ENCODE measurements at regions not wholly inside any gene's neighbourhood (a gene's known extent, or its start where the extent isn't known, plus 50 kb on each side); places are given as distances from the start of the nearest gene placed in this dataset.

DNA sequence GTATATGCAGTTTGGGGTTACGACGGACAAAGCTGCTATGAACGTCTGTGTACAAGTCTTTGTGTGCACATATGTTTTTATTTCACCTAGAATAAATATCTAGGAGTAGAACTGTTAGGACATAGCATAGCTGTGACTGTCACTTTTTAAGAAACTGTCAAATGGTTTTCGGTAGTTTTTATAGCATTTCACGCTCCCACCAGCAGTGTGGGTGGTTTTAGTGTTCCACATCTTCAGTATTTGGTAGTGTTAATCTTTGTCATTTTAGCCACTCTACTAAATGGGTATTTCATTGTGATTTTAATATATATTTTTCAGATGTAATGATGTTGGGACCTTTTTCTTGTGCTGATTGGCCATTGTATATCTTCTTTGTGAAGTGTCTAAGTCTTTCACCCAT lies 109.1 kb upstream of the BCAT1 start:
- DNase-seq (no peak), ATAC-seq (no peak)
- intact Hi-C loops (cut with DNase I, micrococcal nuclease), result no loop called here

DNA sequence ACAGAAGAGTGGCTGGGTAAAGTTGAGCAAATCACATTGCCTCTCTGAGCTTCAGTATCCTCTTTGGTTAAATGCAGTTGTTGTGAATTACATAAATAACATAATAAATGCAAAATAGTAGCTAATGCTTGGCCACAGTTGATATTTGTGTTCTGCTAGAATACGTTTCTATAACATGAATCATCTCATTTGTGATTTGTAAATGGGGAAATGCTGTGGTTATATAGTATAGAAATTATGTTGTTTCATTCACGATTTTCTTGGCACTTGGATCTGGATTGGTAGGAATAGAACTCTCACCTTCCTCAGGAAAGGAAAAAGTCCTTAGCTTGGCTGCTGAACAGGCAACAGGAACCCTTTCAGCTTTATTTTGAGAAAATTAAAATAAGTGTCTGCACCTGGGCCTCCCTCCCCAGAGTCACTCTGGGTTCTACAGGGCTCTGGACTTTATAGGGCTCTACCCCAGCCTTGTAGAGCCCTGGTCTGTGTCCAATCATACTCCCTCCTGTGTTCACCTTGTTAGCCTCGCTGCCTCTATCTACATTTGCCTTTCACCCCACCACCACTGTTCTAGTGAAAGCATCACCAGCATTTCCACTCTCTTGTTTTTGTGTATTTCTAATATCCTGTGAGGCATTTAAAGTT lies 107.7 kb upstream of the BCAT1 start:
- ATAC-seq, result no peak
- DNase-seq, result no peak
- intact Hi-C loops (cut with DNase I, micrococcal nuclease), result no loop called here

DNA sequence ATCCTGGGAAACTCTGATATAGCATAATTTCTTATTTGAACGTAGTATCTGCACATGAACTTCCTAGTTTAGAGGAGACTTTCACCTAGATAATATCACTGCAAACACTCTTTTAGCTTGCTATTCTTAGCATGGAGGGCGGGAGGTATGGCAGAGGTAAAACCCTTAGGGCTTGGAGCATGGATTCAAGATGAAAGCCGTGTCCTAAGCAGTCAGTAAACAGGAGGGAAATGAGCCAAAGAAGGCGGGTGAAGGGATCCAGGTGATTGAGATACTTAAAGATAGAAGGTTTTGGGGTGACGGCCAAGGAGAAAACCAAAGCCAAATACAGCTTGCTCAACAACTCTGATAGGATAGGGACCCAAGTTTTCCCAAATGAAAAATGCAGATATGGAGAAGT lies 107.1 kb upstream of the BCAT1 start:
- ATAC-seq (no peak), DNase-seq (no peak)
- intact Hi-C loops (cut with DNase I, micrococcal nuclease), result no loop called here

DNA sequence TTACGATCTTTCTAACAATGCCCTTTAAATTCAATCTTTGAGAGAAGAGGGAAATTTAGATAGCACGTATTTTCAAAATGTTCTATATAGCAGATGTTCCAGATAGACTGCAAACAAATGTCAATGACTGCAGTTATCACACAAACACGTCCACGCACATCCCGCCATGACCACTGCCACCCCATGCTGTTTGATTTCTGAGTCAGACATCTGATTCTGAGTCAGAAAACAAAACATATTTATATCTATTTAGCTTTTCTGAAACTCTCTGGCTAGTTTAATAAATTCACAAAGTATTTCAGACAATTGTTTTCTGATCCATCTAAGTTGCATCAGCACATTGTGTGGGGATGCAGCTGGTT lies 105.9 kb upstream of the BCAT1 start:
- intact Hi-C loops (cut with DNase I, micrococcal nuclease), result no loop called here
- ATAC-seq (no peak), DNase-seq (no peak)

DNA sequence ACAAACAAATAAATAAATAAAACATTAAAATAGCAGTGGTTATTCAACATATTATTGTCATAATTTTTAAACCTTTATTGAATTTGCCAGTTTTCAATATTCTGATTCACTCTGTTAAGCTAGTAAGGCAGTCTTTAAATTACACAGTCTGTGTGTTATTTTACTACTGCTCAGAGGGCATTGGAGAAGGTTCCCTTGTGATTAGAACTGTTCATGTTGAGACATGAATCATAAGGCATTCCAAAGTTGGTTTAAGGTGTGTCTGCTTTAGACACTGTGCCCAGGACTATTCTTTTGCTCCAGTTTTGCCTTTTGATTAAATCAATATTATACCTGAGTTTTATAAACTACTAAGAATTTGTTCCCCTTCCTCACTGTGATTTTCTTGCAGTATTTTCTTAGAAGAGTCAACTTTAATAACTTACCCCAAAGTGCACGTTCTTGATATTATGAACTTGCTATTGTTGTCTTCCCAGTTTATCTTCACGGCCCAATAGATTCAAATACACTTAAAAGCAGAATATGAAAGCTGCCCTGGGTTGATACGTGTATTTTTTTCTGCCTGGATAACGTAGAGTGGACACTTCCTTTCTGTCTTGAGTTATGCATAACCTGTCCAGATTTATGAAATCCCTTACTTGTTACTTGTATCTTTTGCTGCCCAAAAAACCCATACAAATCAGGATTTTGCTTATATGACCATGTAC lies 105.3 kb upstream of the BCAT1 start:
- ATAC-seq, result no peak
- no peak for DNase-seq
- intact Hi-C loops (cut with DNase I, micrococcal nuclease), result no loop called here

DNA sequence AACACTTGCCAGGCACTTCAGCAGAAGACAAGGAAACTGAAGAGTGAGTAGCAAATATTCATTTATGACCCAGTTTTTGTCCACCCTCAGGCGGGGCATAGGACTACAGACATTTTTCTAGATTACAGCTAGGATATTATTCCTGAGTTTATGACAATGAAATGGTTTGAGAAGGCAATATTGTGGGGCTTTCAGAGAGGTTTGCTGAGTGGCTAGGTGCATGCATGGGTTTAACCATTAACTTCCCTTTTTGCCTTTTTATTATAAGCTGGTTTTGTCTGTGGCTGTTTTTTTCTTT lies 104.0 kb upstream of the BCAT1 start:
- ATAC-seq (peak; percentile 4), DNase-seq (no peak)
- intact Hi-C loops (cut with DNase I, micrococcal nuclease), result no loop called here

DNA sequence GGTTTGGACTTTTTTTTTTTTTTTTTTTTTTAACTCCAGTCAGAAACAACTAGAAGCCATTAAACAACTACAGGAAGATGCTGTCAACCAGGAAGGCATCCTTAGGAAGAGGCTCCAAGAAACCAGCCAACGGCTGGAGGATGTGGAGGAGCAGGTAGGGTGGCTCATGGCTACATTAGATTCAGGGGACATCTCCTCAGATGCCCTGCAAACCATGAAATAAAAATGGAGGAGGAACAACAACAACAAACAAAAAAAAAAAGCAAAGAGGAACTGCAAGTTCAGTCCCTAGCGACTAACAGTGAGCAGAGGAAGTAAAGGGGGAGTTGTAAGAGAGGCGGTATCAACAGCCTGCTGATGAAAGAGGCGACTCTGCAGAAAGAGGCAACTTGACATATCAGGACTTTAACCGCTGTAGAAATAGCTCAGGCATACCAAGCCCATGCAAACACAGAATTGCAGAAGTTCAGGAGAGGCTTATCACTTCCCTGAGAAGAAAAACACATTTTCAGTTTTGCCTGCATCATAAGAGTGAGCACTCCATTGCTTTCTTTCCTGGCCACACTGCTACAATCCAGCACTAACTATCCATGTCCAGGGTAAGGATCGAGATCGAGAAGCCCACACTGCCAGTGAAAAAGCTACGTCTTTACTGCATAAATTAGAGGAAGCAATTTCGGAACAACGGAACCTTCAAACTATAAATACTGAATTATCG lies 103.5 kb upstream of the BCAT1 start:
- ATAC-seq (peak; percentile 73), DNase-seq (no peak)
- intact Hi-C loops (cut with DNase I, micrococcal nuclease), result no loop called here

DNA sequence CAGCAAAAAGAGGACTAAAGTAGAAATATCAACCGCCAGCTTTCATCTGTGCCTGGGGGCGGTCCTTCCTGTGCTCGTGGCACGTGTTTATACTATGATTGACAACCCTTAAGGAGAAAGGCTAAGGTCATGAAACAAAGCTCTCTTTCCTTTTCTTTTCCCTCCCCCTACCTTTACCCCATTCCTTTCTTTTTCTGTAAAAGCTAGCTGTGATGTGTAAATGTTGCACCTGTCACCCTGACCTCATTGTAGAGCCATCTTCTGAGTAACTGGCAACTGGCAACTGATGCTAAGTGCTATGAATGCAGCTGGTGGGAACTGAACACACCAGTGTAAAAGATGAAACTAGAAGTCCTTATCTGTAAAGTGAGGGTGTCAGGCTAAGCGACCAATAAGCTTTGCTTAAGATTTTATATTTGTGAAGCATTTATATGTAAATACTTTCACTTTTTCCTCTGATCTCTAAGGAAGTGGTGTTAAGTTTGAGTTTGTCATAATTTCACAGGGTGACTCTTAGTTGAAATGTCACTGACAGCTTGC lies 102.8 kb upstream of the BCAT1 start:
- ATAC-seq, result peak; percentile 31
- intact Hi-C loops (cut with DNase I, micrococcal nuclease), result no loop called here
- DNase-seq, result peak in 1 of 2 donors; percentile 31

DNA sequence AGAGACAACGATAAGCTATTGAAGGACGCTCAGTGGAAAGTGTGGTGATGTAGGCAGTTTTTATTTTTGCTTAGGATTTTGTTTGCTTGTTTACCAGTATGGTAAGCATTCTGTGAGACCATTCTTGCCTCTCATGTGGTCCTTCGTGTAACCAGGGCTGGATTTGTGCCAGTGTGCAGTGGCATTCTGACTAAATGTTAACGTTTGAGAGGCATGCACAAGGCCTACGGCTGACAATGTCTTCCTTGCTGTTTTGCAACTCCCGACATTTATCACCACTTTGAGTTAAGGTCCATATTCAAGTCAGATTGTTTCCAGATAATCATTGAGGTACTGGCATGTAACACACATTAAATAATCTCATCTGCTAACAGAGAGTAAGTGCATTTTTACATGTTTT lies 102.3 kb upstream of the BCAT1 start:
- intact Hi-C loops (cut with DNase I, micrococcal nuclease), result no loop called here
- DNase-seq (no peak), ATAC-seq (no peak)

DNA sequence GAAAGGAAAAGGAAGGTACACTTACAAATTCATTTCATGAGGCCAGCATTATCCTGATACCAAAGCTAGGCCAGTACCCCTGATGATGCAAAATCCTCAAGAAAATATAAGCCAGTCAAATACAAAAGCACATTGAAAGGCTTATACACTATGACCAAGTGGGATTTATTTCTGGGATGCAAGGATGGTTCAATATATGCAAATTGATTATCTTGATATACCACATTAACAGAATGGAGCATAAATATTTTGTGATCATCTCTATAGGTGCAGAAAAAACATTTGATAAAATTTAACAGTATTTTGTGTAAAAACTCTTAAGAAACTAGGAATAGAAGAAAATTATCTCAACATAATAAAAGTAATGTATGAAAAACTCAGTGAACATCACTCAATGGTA lies 97.0 kb upstream of the BCAT1 start:
- intact Hi-C loops (cut with DNase I, micrococcal nuclease), result no loop called here
- DNase-seq (no peak), ATAC-seq (no peak)

DNA sequence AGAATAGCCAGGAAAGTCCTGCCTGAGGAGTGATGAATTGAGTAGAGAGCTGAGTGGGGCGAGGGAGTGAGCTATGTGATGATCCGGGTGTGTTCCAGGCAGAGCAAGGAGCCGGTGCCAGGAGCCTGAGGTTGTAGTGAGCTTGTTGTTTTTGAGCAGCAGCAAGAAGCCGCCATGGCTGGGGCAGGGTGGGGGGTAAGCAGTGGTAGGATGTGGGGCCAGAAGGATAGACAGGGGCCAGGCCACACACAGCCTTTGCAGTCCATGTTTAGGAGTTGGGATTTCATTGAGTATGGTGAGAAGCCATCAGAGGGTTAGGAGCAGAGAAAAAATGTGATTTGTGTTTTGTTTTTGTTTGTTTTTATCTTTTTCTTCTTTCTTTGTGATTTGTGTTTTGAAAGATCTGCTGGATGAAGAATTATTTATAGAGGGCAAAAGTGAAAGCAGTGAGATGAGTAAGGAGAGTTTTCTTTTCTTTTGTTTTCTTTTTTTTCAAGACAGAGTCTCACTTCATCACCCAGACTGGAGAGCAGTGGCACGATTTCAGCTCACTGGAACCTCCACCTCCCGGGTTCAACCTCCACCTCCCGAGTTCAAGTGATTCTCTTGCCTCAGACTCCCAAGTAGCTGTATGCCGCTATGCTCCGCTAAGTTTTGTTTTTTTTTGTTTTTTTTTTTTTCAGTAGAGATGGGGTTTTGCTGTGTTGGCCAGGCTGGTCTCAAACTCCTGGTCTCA lies 92.3 kb upstream of the BCAT1 start:
- intact Hi-C loops (cut with DNase I, micrococcal nuclease), result no loop called here
- ATAC-seq (no peak), DNase-seq (no peak)

DNA sequence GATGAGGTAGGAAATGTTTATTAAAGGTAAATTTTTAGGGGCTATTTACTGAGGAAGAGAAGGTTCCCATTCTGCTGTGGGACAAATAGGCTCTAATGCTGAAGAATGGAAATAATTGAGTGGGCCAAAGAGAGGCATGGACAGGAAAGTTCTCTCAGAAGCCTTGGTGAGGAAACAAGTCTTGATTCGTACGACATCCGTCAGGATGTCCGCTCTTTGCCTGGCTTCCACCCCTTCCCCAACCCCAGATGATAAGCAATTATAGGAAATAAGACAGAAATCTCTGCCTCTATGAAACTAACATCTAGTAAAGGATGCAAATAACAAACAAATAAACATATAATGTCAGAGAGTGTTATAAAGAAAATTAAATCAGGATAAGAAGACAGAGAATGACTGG lies 91.7 kb upstream of the BCAT1 start:
- no peak for ATAC-seq
- intact Hi-C loops (cut with DNase I, micrococcal nuclease), result no loop called here
- DNase-seq, result no peak

DNA sequence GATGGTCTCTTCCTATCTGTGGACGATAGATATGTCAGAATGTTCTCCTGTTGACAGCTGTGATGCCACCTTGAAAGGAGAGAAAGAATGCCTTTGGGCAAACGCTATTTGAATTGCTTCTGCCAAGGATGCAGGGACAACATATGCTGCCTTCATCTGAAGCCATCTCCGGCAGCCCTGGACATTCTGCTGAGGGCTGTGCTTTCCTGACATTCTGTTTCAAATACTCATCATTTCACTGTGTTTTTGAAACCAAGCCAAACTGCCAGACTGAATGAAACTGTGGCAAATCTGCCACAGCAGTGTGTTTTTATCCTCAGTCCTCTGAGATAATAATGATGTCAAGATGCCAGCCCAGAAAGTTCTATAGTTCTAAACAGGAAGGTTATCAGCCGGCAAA lies 85.8 kb upstream of the BCAT1 start:
- no peak for ATAC-seq
- intact Hi-C loops (cut with DNase I, micrococcal nuclease), result no loop called here

DNA sequence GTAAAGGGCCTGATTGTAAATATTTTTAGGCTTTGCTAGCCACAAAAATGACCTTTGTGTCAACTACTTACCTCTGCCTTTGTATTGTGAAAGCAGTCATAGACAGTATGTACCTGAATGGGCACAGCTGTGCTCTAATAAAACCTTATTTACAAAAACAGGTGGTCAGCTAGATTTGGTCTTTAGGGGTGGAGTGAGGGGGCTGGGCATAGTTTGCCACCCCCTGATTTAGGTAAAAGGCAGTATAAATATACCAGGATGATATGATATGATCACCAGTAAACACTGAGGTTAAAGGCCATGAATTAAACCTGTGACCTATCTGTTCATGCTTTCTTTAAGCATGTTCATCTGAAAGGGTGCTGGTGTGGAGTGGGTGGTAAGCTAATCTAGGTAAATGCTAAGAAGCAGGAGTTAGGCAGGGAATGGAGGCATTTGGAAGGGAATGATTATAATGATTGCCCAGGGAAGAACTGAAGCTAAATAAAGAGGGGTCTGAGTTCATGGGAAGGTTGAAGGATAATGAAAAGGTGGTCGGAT lies 77.1 kb upstream of the BCAT1 start:
- DNase-seq (no peak), ATAC-seq (no peak)
- intact Hi-C loops (cut with DNase I, micrococcal nuclease), result no loop called here

More for the DNA sequence above, 85.8 kb upstream of the BCAT1 start:
- no peak for DNase-seq

DNA sequence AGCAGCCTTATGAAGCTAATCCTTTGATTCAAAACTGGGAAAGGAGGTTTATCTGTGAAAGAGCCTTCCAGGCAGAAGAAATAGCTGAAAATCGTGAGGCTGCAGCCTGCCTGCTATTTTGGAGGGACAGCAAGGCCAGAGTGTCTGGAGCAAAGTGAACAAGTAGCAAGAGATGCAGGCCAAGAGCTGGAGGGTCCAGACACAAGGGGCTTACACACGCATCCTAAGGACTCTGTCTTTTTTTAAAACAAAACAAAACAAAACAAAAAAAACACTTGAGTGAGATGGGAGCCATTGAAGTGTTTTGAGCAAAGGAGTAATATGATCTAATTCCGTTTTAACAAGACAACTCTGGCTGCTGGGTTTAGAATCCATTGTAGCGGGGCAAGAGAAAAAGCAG lies 76.4 kb upstream of the BCAT1 start:
- ATAC-seq, result no peak
- no peak for DNase-seq
- intact Hi-C loops (cut with DNase I, micrococcal nuclease), result no loop called here

DNA sequence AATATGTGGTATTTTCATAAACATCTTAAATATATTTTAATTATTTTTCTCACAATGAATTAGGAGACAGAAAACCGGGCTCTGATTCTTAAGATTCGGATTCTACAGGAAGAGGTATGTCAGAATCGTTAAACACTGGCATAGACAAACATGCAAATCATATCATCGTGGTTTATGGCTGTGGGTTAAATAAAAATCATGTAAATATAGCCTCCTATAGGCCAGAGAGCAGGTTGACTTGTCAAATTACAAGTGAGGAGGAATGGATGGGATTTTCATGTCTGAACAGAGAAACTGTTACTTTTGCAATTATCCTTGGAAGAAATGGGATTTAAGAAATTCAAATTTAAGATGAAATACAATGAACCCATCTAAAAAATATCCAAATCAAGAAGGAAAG lies 74.9 kb upstream of the BCAT1 start:
- DNase-seq (no peak), ATAC-seq (peak; percentile 54)
- intact Hi-C loops (cut with DNase I, micrococcal nuclease), result no loop called here

DNA sequence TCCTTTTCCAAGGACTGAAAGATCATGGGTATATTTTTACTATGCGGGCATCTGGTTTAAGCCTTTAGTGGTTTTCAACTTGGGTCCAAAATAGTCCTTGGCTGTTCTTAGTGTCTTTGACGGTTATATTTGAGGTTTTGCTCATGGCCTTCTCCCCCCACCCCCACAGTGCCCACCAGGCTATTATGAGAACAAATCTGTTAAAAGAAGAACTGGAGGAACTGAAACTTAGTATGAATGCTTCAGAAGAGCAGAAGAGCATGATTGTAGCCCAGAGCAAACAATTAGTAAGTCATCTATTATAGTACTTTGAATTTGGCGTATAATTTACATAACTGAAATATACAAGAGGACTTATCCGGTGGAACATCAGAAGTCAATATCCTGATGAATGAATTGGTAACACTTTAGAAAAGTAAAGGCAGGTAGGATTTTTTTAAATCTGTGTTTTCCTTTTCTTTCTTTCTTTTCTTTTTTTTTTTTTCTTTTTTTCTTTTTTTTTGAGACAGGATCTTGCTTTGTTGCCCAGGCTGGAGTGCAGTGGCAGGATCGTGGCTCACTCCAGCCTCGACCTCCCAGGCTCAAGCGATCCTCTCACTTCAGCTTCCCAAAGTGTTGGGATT lies 71.8 kb upstream of the BCAT1 start:
- ATAC-seq (no peak), DNase-seq (no peak)
- intact Hi-C loops (cut with DNase I, micrococcal nuclease), result no loop called here

DNA sequence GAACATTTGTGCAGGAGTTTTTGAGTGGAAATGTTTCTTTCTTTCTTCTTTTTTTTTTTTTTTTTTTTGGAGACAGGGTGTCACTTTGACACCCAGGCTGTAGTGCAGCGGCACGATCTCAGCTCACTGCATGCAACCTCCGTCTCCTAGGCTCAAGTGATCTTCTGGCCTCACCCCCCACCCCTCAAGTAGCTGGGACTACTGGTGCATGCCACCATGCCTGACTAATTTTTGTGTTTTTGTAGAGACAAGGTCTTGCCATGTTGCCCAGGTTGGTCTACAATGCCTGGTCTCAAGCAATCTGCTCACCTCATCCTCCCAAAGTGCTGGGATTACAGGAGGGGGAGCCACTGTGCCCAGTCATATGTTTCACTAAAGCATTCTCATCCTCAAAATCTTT lies 69.2 kb upstream of the BCAT1 start:
- no peak for DNase-seq
- ATAC-seq, result no peak

DNA sequence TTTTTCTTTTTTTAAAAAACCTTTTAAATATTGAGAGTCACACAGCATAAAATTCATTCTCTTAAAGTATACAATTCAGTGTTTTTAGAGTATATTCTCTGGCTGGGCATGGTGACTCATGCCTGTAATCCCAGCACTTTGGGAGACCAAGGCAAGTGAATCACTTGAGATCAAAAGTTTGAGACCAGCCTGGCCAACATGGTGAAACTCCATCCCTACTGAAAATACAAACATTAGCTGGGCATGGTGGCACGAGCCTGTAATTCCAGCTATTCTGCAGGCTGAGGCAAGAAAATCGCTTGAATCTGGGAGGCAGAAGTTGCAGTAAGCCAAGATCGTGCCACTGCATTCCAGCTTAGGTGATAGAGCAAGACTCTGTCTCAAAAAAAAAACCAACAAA lies 68.4 kb upstream of the BCAT1 start:
- intact Hi-C loops (cut with DNase I, micrococcal nuclease), result no loop called here
- no peak for ATAC-seq
- no peak for DNase-seq

More for the DNA sequence above, 69.2 kb upstream of the BCAT1 start:
- intact Hi-C loops (cut with DNase I, micrococcal nuclease), result no loop called here
